GM19397 (cell line): ENCODE measurements at regions not wholly inside any gene's neighbourhood (a gene's known extent, or its start where the extent isn't known, plus 50 kb on each side); places are given as distances from the start of the nearest gene placed in this dataset.

Source experiments
- ATAC-seq: cut with Tn5 transposase; IDR thresholded peaks from one replicate; pipeline ENCODE4 v1.9.1; 2021; ENCODE audit warnings: mild to moderate bottlenecking, moderate library complexity; ENCODE audit not compliant: unreplicated experiment

DNA sequence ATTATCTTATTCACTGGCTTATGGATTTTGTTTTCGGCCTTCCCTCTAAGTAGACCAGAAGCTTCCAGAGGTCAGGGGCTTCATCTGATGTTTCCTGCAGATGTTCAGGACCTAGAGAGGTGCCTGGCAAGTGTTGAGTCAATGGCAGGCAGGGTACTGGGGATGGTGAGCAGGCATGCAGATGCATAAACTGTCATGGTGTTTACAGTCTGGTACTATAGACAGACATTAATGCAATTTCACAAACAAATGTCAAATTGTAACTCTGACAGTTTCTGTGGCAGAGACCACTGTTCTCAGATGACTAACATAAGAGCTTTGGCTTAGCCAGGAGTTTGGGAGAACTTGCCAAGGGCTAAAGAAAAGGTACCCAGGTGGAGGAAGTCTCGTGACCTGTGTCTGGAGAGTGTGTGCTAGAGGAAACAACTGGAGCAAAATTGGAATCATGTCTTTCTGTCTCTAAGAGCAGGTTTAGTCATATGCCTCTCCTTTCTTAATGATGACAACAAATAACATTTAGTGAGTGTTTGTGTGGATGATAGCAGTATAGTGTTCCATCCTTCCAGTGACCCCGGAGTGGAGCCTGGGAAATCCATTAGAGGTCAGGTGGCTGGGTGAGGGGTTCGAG, 53.7 kb upstream of the TRAK1 start:
- no peak for ATAC-seq

GRCh38 chr3:42036483-42036823, 54.7 kb upstream of the TRAK1 start:
- no peak for ATAC-seq

DNA sequence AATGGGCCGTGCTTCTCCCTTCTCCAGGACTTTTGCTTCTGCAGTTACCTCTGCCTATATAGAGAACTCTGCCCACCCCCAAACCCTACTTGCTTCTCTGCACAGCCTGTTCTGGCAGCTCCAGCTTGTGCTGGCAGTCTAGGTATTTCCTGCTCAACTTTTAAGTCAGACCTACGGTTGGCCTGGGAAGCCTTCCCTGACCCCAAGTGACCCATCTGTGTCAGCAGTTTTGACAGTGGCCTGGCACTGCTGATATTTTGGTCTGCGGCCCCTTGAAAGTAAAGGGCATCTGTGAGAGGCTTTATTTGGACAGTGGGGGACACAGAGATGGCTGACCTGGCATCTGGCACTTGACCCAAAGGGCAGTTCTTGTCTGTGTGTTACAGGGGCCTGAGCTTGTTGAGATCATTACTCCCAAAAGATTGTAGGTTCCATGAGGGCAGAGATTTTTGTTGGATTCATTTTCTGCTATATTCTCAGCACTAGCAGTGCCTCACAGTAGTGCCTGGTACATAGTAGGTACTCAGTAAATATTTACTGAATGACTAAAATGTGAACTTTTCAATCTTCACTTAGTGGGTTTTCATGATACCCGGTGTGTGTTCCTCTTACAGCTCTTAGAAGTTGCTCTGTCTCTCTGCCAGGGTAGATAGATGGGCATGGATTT, 55.2 kb upstream of the TRAK1 start:
- ATAC-seq: no peak

GRCh38 chr3:42035007-42035406, 56.1 kb upstream of the TRAK1 start:
- no peak for ATAC-seq

GRCh38 chr3:42033741-42034140, 57.4 kb upstream of the TRAK1 start:
- no peak for ATAC-seq

- ATAC-seq: no peak
Measured at GRCh38 chr3:42032693-42033349, 58.3 kb upstream of the TRAK1 start.

GRCh38 chr3:42031808-42032480, 59.2 kb upstream of the TRAK1 start:
- ATAC-seq: no peak

- no peak for ATAC-seq
Measured at GRCh38 chr3:42028474-42028873, 62.7 kb upstream of the TRAK1 start.

DNA sequence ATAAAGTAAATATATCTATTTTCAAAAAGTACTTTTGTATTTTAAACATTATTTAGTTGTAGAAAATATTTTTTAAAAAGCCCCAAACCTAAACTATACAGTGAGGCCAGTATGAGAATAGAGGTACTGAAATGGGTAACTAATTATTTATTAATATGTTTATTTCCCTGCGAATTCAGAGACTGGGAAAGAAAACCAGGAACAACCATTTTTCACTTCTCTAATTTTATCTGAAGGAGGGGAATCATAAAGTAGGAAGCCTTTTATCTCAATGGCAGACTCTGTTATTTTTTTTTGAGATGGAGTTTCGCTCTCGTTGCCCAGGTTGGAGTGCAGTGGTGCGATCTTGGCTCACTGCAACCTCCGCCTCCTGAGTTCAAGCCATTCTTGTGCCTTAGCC, 63.6 kb upstream of the TRAK1 start:
- ATAC-seq: no peak

- ATAC-seq: no peak
Measured at GRCh38 chr3:42025370-42026138, 63.7 kb upstream of the ULK4 start.

DNA sequence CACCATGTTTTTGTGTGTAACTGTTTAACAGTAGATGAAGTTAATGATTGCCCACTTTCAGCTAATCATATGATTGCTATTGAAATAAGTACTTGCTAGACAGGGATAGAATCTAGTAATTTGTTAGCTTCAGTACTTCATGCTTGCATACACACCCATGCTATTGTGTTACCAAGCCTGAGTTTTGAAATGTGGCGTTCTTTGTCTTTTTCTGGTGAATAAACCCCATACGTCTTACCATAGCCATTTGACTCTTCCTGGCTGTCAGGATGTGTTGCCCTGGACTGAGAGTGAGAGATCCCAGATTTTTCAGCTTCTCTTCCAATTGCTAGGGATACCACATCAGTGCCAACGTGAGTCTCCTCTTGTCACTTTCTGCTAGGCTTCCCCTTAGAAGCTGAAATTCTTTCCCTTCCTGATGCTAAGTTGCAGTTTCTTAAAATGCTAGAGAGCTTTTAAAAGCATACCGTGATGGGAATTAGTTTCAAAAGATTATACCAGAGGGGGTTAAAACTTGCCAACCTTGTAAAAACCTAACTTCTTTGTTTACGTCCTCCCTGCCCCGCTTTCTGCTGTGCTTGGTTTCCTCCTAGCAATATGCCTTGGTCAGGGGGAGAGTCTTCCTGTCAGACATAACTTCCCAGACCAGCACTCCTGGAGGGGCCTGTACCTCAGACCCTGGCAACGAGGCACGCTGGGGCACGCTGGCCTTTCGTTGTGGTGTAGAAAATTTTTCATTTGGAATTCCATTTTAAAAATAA, 62.9 kb upstream of the ULK4 start:
- no peak for ATAC-seq

- no peak for ATAC-seq
Measured at GRCh38 chr3:42023380-42023779, 61.5 kb upstream of the ULK4 start.

GRCh38 chr3:42022355-42022754, 60.5 kb upstream of the ULK4 start:
- ATAC-seq: no peak

DNA sequence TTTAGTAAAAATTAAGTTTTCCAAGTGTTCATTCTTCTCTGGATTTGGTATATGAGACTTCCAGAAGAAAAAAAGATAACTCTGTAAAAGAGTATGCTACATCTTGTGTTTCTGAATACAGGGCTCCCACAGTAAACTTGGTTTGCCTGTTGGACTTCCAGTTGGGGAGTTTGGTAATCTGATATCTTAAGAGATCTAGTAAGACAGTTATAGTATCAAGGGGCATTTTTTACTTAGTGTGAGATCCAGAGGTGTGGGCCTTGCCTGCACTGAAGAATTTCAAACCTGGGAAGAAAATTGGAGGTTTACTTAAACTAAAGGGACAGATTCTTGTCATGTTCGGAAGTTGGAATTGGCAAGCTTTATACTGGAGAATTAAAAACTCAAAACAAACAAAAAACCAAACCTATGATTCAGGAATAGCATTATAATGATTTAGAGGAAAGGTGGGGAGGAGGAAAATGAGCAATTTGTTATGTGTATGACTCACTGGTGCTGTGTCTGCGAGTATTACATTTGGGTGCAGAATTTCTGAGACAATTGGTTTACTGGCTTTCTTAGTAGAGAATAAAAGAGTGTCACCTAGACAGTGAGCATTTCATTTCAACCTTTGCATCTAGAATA, 58.9 kb upstream of the ULK4 start:
- no peak for ATAC-seq

DNA sequence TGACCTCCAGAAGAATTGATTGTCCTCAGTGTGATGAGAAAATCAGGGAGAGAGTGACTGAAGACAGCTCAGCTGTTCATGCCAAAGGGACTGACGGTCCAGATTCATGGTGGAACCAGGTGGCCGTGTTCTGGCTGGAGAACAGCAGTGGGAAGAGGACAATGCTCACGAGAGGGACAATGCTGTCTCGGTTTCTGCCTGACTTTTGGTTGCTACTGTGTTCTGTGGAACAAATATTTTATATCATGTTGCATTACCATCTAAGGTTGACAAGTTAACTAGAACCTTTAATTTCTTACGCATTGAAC, 58.0 kb upstream of the ULK4 start:
- ATAC-seq: no peak

DNA sequence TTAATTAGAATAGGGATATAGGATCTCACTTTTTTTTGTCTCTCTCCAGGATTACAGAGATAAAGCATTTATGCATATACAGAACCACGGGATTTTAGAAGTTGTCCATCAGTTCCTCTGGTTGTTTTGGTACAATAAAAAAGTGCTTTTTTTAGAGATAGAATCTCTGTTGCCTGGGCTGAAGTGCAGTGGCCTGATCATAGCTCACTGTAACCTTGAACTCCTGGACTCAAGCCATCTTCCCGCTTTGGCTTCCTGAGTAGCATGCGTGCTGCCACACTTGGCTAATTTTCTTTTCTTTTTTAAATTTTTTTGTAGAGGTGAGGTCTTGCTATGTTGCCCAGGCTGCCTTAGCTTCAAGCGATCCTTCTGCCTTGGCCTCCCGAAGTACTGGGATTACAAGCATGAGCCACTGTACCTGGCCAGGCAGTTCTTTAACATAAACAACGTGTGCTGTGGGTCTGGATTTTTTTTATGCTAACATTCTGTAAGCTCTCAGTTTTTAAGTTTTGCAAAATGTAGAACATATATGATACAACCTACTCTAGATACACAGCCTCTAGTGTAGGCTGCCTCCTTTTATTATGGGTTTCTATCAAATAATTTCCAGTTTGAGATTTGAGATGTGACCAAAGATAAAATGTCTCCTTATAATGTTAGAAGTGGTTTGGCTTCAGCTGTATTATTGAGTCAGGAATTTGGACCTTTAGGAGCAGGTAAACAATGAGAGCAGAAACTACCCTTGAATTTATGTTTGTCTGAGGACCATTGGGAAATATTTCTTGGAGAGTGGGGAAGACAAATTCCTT, 57.4 kb upstream of the ULK4 start:
- no peak for ATAC-seq

- ATAC-seq: no peak
Measured at GRCh38 chr3:42014921-42015533, 53.1 kb upstream of the ULK4 start.

DNA sequence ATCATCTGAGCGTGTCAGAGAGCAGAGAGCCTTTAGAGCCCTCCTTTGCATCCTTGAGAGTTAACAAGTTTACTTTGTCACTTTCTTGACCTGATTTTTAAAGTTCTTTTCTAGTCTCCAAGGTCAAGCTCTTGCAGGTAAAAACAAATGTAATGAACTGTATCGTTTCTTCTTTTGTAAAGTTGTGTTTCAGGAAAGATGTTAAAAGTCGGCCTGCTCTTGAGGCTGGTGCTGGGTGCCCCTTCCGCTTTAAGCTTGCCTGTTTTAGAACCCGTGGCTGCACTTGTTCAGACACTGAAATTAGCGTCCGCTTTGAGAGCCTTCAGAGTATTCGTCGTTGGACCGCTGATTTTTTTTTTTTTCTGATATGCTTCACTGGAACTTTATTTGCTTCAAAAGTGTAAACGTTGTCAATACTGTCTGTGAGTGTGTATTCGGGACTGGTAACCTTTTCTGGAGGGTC, 52.6 kb upstream of the ULK4 start:
- no peak for ATAC-seq
